GM18907 (cell line): ENCODE measurements at regions not wholly inside any gene's neighbourhood (a gene's known extent, or its start where the extent isn't known, plus 50 kb on each side); places are given as distances from the start of the nearest gene placed in this dataset.
"Not testable (repeated sequence)": the region's sequence is repeated elsewhere in the genome, so short reads cannot be mapped to it uniquely, and the experiment has no call there.

Experiments
- ATAC-seq: cut with Tn5 transposase; IDR thresholded peaks from one replicate; pipeline ENCODE4 v1.9.1; 2021; ENCODE audit warnings: mild to moderate bottlenecking, moderate library complexity; ENCODE audit not compliant: unreplicated experiment

DNA sequence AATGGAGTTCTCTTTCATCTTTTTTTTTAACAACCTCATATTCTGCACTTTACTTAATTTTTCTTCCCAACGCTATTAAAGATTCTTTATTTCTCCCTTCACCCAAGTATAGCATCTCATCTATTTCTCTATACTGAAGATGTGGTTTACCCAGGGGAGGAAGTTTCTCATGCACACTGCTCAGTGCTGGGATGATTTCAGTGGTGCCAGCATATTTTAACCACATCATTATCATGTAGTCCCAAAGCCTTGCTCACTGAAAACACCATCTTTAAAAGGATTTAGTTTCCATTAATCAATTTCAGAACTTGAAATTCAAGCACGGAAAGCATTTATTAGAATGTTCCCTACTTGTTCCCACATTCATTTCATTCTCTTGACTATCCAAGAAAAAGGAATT, 725.7 kb downstream of the USP25 start:
- ATAC-seq, result no peak

DNA sequence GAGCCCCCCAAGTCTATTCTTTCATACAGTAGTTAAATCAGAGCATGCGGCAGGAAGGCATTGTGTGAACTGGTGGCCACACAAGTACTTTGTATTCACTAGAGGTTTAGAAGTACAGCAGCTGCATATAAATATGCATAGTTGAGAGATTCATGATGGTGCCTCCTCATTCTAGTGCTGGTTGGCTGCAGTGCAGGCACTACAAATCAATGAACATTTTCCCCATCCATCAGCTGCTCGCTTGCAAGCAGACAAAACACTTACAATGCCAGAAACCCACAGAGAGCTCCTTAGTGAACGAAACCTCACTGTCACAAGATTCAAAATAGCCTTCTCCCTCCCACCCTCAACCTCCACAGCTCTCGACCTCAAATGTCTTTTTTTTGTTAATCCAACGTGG, 726.2 kb downstream of the USP25 start:
- no peak for ATAC-seq

DNA sequence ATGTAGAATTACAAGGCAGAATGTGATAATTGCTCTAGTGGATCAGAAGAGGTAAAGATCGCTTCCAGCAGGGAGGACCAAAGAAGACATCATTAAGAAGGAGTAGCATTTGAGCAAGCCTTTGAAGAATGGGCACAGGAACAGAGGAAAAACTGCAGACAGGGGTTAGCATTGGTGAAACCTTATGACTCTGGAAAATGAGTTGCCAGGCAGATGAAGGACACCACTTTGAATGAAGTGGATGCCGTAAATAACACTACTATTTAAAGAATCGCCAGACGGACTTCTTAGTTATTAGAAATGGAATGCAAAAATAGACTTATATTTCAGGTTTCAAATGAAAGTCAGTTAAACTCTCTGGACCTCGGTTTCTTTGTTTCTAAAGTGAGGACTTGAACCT, 727.7 kb downstream of the USP25 start:
- ATAC-seq, result no peak

DNA sequence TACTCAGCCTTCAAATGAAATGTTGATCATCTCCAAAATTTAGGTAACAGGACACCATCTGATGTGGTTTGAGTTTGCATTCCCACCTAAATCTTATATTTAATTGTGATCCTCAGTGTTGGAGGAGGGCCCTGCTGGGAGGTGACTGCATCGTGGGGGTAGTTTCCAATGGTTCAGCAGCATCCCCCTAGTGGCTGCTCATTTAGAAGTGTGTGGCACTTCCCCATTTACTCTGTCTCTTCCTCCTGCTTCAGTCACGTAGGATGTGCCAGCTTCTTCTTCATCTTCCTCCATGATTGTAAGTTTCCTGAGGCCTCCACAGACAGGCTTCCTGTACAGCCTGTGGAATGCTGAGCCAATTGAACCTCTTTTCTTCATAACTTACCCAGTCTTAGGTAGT, 731.2 kb downstream of the USP25 start:
- ATAC-seq, result no peak

DNA sequence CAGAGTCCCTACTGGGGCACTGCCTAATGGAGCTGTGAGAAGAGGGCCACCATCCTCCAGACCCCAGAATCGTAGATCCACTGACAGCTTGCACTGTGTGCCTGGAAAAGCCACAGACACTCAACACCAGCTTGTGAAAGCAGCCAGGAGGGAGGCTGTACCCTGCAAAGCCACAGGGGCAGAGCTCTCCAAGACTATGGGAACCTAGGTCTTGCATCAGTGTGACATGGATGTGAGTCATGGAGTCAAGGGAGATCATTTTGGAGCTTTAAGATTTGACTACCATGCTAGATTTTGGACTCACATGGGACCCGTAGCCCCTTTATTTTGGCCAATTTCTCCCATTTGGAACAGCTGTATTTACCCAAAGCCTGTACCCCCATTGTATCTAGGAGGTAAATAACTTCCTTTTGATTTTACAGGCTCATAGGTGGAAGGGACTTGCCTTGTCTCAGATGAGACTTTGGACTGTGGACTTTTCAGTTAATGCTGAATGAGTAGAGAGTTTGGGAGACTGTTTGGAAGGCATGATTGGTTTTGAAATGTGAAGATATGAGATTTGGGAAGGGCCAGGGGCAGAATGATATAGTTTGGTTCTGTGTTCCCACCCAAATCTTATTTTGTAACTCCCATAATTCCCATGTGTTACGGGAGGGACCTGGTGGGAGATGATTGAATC, 734.6 kb downstream of the USP25 start:
- not testable (repeated sequence) for ATAC-seq

DNA sequence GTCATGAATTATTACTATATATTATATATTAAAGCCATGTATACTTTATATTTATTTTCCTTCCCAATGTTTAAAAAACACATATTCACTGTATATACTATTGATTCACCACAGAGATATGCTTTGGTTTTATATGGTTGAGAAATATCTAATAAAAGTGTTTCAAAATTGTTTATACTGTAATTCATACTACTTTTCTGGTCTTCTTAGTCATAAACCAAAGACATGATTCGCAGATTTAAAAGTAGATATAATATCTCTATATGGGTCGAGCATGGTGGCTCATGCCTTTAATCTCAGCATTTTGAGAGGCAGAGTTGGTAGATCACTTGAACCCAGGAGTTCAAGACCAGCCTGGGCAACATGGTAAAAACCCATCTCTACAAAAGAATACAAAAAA, 738.4 kb downstream of the USP25 start:
- no peak for ATAC-seq

DNA sequence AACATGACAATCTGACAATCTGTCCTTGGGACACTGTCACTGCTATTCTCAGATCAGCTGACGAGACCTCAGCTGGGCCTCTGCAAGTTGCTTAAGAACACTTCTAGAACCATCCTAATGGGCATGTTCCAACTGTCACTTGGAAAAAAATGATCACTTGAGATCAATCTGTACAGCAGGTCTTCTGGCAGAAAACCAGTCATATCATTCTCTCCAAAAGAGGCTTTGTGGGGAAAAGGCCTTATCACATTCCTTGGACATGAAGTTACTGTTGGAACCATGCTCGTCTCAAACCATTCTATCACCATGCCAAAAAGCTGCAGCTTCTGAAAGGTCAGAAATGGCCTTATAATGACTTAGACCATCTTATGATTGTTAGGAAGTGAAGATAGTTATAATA, 744.2 kb downstream of the USP25 start:
- ATAC-seq, result no peak

DNA sequence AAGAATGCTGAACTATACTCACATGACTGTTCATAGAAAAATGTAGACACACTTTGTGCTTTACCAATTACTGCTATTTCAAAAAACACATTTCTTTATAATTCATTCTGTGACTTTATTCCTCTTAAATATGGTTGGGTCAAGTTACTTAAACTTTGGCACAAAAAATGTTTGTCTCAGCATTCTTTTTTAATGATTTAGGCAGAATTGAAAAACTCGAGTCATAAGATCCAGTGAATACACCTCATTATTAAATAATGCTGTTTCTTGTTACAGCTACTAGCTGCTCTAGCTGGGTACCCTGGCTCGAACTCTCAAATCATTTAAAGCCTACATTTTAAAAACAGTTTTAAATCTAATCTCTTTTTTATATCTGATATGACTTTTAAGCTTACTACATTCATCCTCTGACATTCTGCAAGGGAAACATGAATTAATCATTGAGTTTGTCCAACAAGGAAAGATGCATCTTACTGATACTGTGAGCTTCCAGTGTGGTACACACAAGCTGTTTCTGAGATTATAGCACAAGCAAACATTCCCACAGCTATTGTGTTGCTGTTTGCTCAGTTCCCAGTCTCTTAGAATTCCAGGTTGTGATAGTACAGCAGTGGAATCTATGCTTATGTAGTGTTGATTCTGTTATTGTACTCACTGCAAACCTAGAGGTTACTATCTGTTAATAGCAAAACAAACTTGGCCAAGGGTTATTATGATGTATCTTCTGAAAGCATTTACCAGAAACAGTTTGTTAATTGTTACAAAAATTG, 746.5 kb downstream of the USP25 start:
- ATAC-seq, result no peak

DNA sequence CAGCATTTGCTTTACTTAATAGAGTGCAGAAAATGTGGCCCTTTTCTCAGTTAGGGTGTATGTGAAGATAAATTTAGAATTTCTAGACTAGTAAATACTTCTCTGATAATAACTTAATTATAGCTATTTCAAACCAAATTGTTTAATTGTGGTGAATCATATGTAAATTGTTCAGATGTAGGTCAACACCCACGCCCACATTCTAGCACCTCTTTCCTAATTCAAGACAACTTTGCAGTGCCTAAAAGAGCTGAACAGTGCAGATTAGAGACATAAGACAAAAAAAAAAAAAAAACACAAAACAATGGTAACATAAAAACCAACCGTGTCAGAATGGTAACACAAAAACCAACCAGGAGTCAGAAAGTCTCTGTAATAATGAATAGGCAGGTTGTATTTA, 758.3 kb downstream of the USP25 start:
- ATAC-seq, result no peak

DNA sequence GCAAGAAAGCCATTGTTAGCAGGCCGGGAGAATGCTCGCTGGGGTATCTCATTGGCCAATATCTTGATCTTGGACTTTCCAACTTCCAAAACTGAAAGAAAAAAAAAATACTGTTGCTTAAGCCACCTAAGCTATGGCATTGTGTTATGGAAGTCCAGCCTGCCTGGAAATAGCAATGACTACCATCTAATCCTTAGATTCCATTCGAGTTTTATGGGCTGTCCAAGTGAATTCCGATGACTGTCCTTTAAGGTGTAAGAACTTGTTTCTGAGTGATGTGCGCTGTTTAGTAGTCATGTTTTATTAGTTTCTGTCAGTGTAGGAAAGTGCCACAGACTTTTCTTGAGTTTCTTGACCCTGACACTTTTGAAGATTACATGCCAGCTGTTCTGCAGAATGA, 762.6 kb downstream of the USP25 start:
- ATAC-seq, result no peak

DNA sequence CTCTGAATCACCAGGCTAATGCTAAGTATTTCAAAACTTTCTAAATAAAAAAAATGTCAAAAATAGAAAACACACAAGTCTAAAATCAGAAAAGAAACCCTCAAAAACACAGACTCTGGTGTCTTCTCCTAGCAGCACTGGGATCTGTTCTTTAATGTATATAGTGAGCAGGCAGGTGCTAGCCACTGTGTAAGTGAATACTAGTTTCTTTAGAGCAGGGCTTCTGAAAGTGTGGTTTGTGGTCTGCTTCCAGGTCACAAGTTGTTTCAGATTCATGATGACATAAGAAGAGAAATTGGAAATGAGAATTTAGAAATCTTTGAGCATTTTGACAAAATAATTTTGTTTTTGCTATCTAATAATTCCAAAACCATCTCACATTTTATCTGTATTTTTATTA, 763.1 kb downstream of the USP25 start:
- ATAC-seq, result no peak

DNA sequence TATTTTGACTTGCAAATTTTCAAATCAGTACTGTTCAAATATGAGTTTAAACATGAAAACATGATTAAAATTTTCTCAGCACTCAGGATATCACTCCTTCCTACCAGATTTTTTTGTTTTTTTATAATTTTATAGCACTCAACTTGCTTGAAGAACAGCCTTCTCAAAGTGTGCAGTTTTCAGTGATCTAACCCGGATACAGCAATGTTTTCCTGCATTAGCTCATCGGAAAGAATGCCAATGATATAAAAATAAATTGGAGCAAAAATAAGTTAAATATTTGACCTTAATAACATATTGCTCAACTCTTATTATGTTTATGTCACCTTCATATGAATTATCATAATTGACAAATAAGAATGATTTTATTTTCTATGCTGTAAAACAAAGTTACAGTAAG, 766.8 kb downstream of the USP25 start:
- no peak for ATAC-seq

DNA sequence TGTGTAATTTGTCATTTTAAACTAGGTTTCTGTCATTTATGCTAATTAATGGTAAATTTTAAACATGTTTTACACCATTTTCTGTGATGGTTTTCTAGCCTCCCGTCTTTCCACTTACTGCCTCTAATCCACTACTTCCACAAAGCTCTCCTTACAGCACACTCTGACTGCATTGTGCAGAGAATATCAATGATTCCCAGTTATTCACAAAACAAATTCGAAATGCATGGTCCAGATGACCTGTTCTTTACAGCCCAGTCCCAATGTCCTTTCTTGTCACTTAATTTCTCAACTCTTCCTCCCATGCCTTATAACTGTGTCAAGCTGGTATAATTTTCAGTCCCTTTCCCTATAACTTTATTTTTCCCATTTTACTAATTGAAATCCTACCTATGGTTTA, 770.5 kb downstream of the USP25 start:
- ATAC-seq, result no peak

DNA sequence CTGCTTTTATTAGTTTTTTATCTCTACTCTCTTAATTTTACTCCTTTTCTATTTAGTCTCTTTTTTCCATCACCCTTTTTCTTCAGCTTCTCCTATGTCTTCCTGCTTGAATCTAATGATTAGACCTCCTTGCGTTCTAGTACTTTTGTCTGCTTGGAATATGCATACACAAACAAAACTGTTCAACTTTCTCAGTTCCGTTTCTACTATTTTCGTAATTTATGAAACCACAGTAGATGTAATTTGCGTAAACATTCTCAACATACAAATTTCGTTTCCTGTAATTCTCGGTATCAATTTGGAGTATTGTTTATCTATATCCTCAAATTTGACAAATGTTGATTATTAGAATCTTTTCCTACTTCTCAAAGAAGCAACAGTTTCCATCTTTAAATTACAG, 772.5 kb downstream of the USP25 start:
- ATAC-seq, result no peak

DNA sequence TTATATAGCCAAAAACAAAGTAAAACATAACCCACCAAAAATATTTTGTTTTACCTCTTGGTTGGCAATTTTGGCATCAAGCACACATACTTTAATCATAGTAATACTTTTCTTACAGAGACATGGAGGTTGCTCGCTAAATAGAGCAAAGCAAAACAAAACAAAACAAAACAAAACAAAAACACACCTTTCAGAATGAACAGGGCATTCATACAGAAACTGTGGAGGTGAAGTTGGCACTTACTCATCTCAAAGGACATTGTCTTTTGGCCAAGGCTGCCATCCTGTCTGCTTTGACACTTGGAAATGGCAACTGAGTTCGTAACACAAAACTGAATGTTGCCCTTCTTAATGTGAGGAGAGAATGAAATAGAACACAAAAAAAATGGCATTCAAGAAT, 773.1 kb downstream of the USP25 start:
- no peak for ATAC-seq

DNA sequence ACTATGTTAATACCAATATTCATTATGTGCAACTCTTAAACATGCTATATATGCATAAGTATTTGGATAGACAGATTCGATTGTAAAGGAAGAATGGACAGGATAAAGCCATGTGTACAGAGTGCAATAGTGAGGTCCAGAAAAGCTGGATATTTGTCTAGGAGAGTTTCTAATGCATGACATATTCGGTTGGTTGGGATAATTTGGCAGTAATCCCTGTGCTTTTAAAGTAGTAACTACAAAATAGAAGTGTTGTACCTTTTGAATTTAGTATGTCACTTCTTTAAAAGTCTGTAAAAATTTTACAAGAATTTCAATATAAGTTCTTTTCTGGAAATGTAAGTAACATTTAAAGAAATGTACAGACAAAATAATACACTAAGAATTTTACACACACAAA, 774.5 kb downstream of the USP25 start:
- ATAC-seq, result no peak

DNA sequence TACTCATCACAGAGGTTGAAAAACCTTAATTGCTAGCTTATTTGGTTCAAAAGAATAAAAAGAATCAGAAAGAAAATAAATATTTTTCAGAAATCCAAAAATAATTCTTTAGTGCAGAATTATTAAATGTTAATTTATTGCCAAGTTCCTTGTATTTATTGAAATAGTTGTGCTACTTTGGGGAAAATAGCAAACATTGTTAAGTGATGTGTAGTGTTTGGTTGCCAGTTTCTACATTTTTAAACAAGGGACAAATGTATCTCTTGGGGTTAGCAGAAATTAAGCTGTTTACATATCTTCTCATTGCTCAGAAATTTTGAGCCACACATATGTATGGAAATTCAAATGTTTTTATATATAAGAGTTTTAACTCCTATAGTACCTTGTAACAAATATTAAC, 775.0 kb downstream of the USP25 start:
- no peak for ATAC-seq

DNA sequence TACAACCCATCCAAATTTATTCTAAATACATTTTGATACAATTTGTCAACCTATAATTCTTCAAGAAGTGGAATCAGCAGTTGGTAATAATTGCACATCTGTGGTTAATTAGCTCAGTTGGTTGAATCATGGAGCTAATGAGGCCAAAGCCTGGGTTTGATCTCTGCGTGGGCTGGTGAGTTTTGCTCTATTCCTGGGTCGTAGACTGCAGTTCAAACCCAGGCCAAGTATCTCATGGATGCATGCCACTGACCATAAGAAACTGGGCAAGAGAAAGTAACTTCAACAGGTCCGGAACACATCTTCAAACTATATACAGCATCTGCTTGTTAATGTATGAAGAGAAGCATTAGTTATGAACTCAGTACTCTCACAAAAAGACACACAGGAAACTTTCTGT, 779.7 kb downstream of the USP25 start:
- ATAC-seq, result no peak

DNA sequence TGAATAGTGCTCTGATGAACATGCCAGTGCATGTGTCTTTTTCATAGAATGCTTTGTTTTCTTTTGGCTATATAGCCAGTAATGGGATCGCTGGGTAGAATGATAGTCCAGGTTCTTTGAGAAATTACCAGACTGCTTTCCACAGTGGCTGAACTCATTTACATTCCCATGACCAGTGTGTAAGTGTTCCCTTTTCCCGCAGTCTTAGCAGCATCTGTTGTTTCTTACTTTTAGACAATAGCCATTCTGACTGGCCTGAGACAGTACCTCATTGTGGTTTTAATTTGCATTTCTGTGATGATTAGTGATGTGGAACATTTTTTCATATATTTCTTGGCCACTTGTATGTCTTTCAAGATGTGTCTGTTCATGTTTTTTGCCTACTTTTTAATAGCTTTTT, 784.5 kb downstream of the USP25 start:
- ATAC-seq, result no peak

DNA sequence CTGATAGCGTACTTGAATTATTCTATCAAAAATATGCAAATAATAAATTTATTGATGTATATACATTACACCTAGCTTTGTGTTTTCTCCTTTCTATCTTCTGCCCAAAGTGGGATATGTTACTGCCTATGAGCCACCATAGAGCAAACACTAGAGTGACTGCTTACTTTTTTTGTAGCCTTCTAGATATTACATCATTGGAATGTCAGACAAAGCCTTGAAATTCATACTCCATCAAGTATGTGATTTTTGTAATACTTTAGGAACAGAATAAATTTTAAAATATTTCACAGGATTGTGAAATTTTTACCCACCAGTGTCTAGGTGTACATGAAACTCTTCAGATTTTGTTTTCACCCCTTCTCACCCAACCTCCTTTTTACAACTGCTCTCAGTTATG, 787.6 kb downstream of the USP25 start:
- no peak for ATAC-seq

DNA sequence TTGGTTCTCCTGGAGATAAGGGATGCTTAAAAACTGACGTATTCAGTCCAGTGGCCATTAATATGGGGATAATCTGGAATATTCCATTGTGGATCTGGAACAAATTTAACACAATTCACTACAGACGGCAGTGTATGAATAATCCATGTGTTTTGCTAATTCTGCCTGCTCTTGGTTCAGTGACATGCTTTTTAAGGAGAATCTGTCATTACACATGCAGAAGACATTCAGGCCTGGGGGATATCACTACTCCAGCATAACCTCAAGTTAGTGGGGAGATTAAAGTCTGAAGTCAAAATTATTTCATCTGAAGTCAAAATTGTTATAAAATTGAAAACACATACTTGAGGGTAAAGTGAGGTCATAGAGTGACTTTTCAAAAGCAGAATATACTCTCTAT, 789.3 kb downstream of the USP25 start:
- ATAC-seq, result no peak

DNA sequence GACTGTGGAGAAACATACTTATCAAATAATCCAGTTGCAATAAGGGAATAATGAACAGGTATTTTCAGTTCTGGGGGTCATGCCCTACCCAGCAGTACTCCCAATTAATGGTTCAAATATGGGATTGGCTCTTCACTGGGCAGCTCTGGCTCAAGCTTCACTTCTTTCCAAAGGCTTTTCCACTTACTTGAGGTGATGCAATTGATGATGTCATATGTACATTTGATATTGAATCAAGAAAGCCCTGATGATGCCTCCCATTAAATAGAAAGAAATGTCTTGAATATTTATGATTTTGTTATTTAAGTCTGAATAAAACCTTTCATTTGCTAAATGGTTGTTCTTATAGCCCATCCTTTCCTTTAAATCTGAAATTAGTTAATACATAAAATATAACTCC, 789.9 kb downstream of the USP25 start:
- no peak for ATAC-seq

DNA sequence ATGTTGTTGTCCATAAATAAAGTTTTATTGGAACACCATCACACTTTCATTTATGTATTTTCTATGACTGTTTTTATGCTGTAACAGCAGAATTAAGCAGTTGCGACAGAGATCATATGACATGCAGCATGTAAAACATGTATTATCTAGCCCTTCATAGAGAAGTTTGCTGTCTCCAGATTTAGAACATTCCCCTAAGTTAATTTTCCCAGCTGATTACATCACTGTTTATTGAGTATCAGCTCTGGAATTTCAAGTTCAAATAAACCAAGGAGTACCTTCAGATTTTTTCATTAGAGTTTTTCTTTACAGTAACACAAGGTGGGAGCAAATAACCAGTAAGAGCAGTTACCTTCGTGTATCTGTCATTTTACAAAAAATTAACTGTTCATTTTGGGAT, 792.8 kb downstream of the USP25 start:
- ATAC-seq, result no peak
